T47D (cell line): ENCODE measurements at regions not wholly inside any gene's neighbourhood (a gene's known extent, or its start where the extent isn't known, plus 50 kb on each side); places are given as distances from the start of the nearest gene placed in this dataset.

Experiments
- DNase-seq, 2 experiments: peaks; one replicate each; pipeline versions ENCODE4 v3.0.0 to v3.0.0-alpha.2; 2011 to 2012; ENCODE audit warnings: low read depth in 1 of 2, low spot score in 1 of 2
- JUND ChIP-seq: IDR thresholded peaks from 2 replicates; pipeline ENCODE4 v1.6.1; 2012; ENCODE audit warnings: low read depth
- in situ Hi-C: cut with HindIII; loops from 2 replicates; pipeline ENCODE4 v1.10.0; 2016; ENCODE audit warnings: low sequenced_read_pairs, low pct_unique_long_range_greater_than_20kb

DNA sequence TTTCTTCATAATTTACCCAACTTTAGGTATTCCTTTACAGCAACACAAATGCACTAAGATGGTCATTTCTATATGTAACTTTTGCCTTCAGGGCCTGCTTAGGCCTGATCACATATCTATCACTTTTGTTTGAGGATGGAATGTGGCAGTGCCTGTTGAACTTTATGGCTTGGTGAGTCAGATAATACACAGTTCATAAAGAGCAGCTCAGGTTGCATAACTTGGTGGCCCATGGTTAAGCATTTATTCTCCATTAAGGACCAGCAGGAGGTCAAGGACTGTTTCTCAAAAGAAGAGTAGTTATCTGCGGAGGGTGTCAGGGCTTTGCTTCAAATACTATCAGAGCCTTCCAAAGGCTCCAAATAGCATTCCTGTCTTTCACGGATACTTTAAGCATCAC, 124.1 kb upstream of the PDHA2 start:
- in situ Hi-C loops = no loop called here
- DNase-seq = no peak
- no peak for TF ChIP-seq JUND

GRCh38 chr4:95714571-95714970, 125.3 kb upstream of the PDHA2 start:
- in situ Hi-C loops = no loop called here
- TF ChIP-seq JUND = no peak

GRCh38 chr4:95705323-95705722, 134.6 kb upstream of the PDHA2 start:
- no peak for TF ChIP-seq JUND

More at GRCh38 chr4:95714571-95714970, 125.3 kb upstream of the PDHA2 start:
- no peak for DNase-seq

DNA sequence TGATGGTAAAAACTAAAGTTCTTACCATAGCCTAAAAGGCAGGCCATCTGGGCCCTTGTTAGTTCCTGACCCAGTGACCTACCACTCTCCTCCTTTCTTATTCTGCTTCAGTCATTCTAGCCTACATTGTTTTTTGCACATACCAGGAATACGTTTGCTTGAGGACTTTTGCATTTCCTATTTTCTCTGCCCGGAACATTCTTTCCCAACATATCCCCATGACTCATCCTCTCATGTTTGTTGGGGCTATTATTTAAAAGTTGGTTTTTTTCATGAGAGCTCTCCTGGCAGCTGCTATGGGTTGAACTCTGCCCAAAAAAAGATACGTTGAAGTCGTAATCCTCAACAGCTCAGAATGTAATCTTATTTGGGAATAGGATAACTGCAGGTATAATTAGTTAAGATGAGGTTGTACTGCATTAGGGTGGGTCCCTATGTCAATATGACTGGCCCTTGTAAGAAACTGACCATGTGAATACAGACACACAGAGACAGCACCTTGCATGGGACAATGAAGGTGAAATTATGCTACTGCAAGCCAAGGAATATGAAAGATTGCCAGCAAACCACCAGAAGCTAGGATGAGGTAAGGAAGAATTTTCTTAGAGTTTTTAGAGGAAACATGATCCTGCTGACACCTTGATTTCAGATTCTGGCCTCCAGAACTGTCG, 138.3 kb upstream of the PDHA2 start:
- no peak for TF ChIP-seq JUND
- no peak for DNase-seq
- in situ Hi-C loops = no loop called here

More at GRCh38 chr4:95705323-95705722, 134.6 kb upstream of the PDHA2 start:
- no peak for DNase-seq
- in situ Hi-C loops = no loop called here

GRCh38 chr4:95694411-95694810, 145.5 kb upstream of the PDHA2 start:
- in situ Hi-C loops = no loop called here
- DNase-seq = no peak
- TF ChIP-seq JUND = no peak

- peak in 1 of 2 experiments; percentile 32 for DNase-seq
- no peak for TF ChIP-seq JUND
- in situ Hi-C loops = no loop called here
These were observed 144.8 kb upstream of the UNC5C start for GRCh38 chr4:95693594-95693993.

- TF ChIP-seq JUND = no peak
- in situ Hi-C loops = no loop called here
- no peak for DNase-seq
These were observed 127.4 kb upstream of the UNC5C start for GRCh38 chr4:95676190-95676589.

DNA sequence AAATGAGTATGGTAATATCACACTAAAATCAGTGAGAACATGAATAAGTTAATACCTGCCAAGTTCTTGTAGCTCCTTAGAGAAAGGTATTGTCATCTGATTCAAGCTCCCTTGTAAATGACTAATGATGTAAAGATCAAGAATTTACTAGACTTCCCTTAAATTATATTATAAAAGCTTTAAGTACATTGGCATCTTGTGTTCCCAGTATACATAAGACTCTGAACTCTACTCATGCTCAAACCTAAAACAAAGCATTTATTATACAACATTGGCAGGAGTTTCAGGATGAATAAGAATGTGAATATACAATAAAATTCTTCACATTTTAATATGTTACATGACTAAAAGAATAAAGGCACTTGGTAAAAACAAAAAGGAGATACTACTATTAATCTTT, 126.8 kb upstream of the UNC5C start:
- in situ Hi-C loops = no loop called here
- TF ChIP-seq JUND = no peak
- no peak for DNase-seq

DNA sequence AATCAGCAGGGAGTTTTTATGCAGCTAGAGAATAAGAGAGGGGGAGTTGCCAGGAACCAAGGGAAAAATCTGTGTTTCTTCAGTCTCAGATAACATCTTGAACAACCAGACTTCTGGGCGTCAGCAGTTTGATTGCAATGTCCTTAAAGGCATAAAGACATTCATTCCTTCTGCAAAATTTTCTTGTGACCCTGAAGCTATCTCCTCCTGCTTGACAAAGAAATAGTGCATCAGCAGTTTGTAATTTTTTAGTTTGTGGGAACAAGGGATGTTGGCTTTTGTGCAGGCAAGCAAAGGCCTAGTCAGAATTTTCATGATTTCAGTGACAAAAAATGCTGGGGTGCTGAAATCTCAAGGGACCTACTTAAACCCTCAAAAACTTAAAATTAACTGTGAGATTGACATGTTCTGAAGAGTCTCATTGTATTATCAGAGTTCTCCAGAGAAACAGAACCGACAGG, 125.8 kb upstream of the UNC5C start:
- in situ Hi-C loops = no loop called here
- no peak for DNase-seq
- no peak for TF ChIP-seq JUND

GRCh38 chr4:95672811-95673210, 124.0 kb upstream of the UNC5C start:
- no peak for TF ChIP-seq JUND
- in situ Hi-C loops = no loop called here
- no peak for DNase-seq

DNA sequence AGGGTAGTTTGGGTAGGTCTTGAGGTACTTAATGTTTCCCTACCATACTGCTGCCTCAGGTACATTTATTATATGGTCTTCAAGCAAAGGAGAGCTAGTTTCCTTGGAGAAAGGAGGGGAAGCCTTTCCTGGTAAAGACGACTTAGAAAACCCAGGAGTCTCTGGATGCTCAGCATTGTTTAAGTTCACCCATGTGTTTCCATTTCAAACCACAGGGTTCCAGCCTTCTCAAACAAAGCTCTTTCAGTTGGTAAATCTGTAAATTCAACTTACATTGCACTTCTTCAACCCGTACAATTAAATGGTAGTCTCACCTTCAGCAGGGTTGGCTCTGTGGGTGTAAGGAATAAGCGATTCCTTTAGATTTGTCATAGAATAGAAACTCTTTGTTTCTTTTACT, 111.9 kb upstream of the UNC5C start:
- in situ Hi-C loops = no loop called here
- no peak for DNase-seq
- no peak for TF ChIP-seq JUND

GRCh38 chr4:95651891-95652290, 103.1 kb upstream of the UNC5C start:
- TF ChIP-seq JUND = no peak
- in situ Hi-C loops = no loop called here
- DNase-seq = no peak

- in situ Hi-C loops = no loop called here
- no peak for TF ChIP-seq JUND
- no peak for DNase-seq
These were observed 95.6 kb upstream of the UNC5C start for GRCh38 chr4:95644417-95644816.

DNA sequence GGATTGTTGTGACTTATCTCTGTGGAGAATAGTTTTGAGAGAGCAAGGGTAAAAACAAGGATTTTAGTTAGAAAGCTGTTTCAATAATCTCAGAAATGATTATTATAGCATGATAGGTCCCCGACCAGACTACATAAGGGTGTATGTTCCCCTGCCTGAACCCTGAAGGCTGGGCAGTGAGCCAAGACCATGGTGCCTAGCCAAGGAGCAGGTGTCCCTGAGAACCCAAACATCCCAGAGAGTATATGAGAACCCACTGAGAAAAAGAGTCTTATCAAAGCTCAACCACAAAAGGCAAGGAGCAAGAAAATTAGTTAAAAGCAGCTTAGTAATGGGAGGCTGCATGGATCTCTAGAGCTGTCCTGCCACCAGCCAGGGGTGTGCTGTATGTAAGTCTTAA, 94.9 kb upstream of the UNC5C start:
- TF ChIP-seq JUND = no peak
- in situ Hi-C loops = no loop called here
- no peak for DNase-seq
